Stimulated activated CD4-positive, alpha-beta T cell treated with anti-CD3 and anti-CD28 coated beads, Interleukin-15, amount 100 ng/mL, for 1 hour (primary cell): ENCODE measurements at regions not wholly inside any gene's neighbourhood (a gene's known extent, or its start where the extent isn't known, plus 50 kb on each side); places are given as distances from the start of the nearest gene placed in this dataset.

Source experiments
- DNase-seq, 2 donors: peaks; one replicate each; pipeline ENCODE4 v3.0.0-alpha.2; 2020; ENCODE audit warnings: low read depth in 1 of 2, low spot score in 1 of 2

GRCh38 chr15:95836536-95836935 lies 494.0 kb upstream of the NR2F2 start:
- DNase-seq: no peak

- DNase-seq: no peak
These were observed 493.0 kb upstream of the NR2F2 start for GRCh38 chr15:95837341-95838004.

GRCh38 chr15:95839367-95839782 lies 491.1 kb upstream of the NR2F2 start:
- DNase-seq: no peak

- no peak for DNase-seq
These were observed 490.5 kb upstream of the NR2F2 start for GRCh38 chr15:95840004-95840403.

GRCh38 chr15:95840855-95841254 lies 489.6 kb upstream of the NR2F2 start:
- no peak for DNase-seq

- no peak for DNase-seq
These were observed 487.9 kb upstream of the NR2F2 start for GRCh38 chr15:95842576-95842975.

GRCh38 chr15:95843241-95843910 lies 487.1 kb upstream of the NR2F2 start:
- DNase-seq: no peak

GRCh38 chr15:95845862-95846515 lies 484.5 kb upstream of the NR2F2 start:
- DNase-seq: no peak

GRCh38 chr15:95848126-95848525 lies 482.4 kb upstream of the NR2F2 start:
- DNase-seq: no peak

GRCh38 chr15:95850837-95851236 lies 479.7 kb upstream of the NR2F2 start:
- DNase-seq: no peak

- DNase-seq: no peak
These were observed 477.1 kb upstream of the NR2F2 start for GRCh38 chr15:95853350-95853749.

- no peak for DNase-seq
These were observed 473.3 kb upstream of the NR2F2 start for GRCh38 chr15:95857124-95857757.

GRCh38 chr15:95857758-95858157 lies 472.7 kb upstream of the NR2F2 start:
- DNase-seq: no peak

GRCh38 chr15:95860406-95860805 lies 470.1 kb upstream of the NR2F2 start:
- DNase-seq: no peak

GRCh38 chr15:95864467-95864886 lies 466.0 kb upstream of the NR2F2 start:
- DNase-seq: no peak

- no peak for DNase-seq
These were observed 465.2 kb upstream of the NR2F2 start for GRCh38 chr15:95865330-95865739.

- no peak for DNase-seq
These were observed 463.6 kb upstream of the NR2F2 start for GRCh38 chr15:95866711-95867440.

- DNase-seq: no peak
These were observed 462.1 kb upstream of the NR2F2 start for GRCh38 chr15:95868450-95868849.

GRCh38 chr15:95868970-95869369 lies 461.5 kb upstream of the NR2F2 start:
- DNase-seq: no peak

- DNase-seq: no peak
These were observed 460.6 kb upstream of the NR2F2 start for GRCh38 chr15:95869920-95870319.

GRCh38 chr15:95872366-95872771 lies 458.1 kb upstream of the NR2F2 start:
- DNase-seq: no peak
